HUES48 (cell line): ENCODE measurements at regions not wholly inside any gene's neighbourhood (a gene's known extent, or its start where the extent isn't known, plus 50 kb on each side); places are given as distances from the start of the nearest gene placed in this dataset.

Experiments
- H3K27ac ChIP-seq: one replicate; pipeline ENCODE4 v1.7.0; 2013; ENCODE audit warnings: low read depth, low read length, inconsistent platforms
- H3K27me3 ChIP-seq: 2 replicates; pipeline ENCODE4 v1.6.1; 2013; ENCODE audit warnings: mild to moderate bottlenecking, low read length; ENCODE audit not compliant: control insufficient read depth, insufficient read depth
- H3K36me3 ChIP-seq: 2 replicates; pipeline ENCODE4 v1.6.1; 2013; ENCODE audit warnings: low read length; ENCODE audit not compliant: control insufficient read depth, insufficient read depth
- H3K4me1 ChIP-seq: 2 replicates; pipeline ENCODE4 v1.6.1; 2013; ENCODE audit warnings: mild to moderate bottlenecking, low read length; ENCODE audit not compliant: control insufficient read depth, insufficient read depth
- H3K4me3 ChIP-seq: 2 replicates; pipeline ENCODE4 v1.5.1; 2013; ENCODE audit warnings: mild to moderate bottlenecking, low read depth, low read length
- H3K9ac ChIP-seq: 2 replicates; pipeline ENCODE4 v1.6.1; 2013; ENCODE audit warnings: mild to moderate bottlenecking, low read depth, low read length, moderate library complexity
- H3K9me3 ChIP-seq: 2 replicates; pipeline ENCODE4 v1.6.1; 2013; ENCODE audit warnings: low read length; ENCODE audit not compliant: control insufficient read depth, insufficient read depth

DNA sequence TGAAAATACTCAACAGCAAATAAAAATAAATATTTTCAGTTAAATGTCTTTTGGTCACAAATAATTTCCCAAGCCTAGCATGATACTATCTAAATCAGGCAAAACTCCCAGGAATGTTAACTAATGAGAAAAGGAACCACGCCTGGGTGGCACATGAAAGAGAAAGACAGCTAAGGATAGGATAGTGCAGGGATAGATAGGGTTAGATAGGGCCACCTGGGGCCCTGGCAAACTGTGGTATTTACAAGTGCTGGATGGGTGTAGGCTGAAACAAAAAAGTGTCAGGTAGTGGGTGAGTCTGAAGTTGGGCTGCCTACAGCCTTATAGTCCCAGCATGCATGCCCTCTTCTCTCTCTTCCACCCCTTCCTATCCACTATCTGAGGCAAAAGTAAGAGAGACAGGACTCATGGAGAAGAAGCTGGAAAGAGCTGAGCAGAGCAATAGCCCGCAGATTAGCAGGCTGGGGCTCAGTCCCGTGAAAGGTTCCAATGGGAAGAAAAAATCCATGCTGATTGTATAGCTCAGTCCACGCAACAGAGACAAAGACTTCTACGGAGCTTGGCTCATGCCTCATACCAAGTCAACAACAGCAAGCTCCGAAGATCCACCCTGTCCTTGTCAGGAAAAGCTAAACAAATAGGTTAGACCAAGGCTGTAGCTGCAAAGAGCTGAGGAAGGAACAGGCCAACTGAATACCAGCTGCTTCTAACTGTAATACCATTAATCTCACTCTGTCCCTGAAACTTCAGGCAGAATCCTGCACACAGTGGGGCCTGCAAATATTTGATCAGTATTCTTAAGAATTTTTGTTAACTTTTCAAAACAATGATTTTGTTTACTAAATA is 342.1 kb upstream of the ATP11B start:
- no peak overlapping the region for H3K4me3 ChIP-seq
- no peak overlapping the region for H3K9ac ChIP-seq
- no peaks in the 10 kb centered on the region for H3K36me3 ChIP-seq
- H3K27me3 ChIP-seq: no peaks in the 10 kb centered on the region
- peaks cover 15% of the 10 kb centered on the region for H3K4me1 ChIP-seq
- no peaks in the 10 kb centered on the region for H3K9me3 ChIP-seq
- peak overlapping the region; percentile 67 for H3K27ac ChIP-seq

DNA sequence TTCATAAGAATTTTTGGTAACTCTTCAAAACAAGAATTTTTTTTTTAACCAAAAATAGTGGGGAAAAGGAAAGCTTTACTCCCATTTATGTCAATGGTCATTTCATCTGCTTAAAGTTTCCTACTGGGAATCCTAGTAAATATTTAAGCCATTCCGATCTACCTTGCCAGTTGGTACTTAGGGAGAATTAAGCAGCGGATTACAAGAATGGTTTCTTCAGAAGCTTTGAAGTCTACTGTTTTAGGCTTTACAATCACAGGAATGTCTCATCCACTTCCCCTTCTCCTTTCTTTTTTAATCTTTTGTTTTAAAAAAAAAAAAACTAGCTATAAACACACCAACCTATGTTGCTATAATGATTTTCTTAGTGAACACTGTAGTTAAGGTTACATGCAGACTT is 341.4 kb upstream of the ATP11B start:
- peak overlapping the region; percentile 67 for H3K27ac ChIP-seq
- no peak overlapping the region for H3K9ac ChIP-seq
- no peaks in the 10 kb centered on the region for H3K36me3 ChIP-seq
- no peaks in the 10 kb centered on the region for H3K9me3 ChIP-seq
- H3K4me1 ChIP-seq: peaks cover 15% of the 10 kb centered on the region
- no peaks in the 10 kb centered on the region for H3K27me3 ChIP-seq
- H3K4me3 ChIP-seq: no peak overlapping the region

DNA sequence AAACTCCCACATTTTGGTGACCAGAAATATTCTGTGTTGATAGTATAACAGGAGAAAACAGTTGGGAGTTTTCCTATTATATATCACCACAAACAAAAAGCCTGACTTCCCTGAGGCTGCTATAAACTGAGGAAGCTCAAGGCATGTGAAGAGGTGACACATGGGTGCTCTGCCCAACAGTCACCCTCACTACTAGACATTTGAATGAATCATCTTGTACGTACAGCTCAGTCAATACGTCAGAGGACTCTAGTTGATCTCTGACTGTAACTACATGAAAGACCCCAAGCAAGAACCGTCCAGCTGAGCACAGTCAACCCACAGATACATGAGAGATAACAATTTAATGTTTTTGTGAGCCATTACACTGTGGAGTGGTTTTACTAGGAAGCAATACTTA is 338.3 kb upstream of the ATP11B start:
- H3K27ac ChIP-seq: no peak overlapping the region
- H3K36me3 ChIP-seq: no peaks in the 10 kb centered on the region
- no peak overlapping the region for H3K9ac ChIP-seq
- H3K4me1 ChIP-seq: peaks cover 15% of the 10 kb centered on the region
- no peak overlapping the region for H3K4me3 ChIP-seq
- no peaks in the 10 kb centered on the region for H3K9me3 ChIP-seq
- H3K27me3 ChIP-seq: no peaks in the 10 kb centered on the region

DNA sequence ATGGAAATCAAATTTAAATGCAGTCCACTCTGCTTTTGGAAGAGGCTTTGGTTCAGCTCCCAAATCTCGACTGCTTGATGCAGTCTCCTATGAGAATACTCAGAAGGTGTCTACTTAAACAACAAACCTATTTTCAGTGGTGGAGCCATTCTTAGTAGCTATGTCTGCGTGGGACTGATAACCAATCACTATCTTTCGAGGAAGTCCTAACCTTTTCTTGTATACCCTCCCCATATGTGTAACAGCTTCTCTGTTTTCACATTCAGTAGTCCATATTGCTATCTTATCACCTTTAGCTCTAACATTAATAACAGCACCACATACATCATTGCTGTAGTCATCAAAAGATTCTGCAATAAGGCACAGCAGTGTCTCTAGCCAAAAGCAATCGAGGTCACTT is 333.0 kb upstream of the ATP11B start:
- H3K4me3 ChIP-seq: no peak overlapping the region
- H3K9ac ChIP-seq: no peak overlapping the region
- no peaks in the 10 kb centered on the region for H3K9me3 ChIP-seq
- no peaks in the 10 kb centered on the region for H3K27me3 ChIP-seq
- no peaks in the 10 kb centered on the region for H3K36me3 ChIP-seq
- H3K27ac ChIP-seq: no peak overlapping the region
- no peaks in the 10 kb centered on the region for H3K4me1 ChIP-seq

DNA sequence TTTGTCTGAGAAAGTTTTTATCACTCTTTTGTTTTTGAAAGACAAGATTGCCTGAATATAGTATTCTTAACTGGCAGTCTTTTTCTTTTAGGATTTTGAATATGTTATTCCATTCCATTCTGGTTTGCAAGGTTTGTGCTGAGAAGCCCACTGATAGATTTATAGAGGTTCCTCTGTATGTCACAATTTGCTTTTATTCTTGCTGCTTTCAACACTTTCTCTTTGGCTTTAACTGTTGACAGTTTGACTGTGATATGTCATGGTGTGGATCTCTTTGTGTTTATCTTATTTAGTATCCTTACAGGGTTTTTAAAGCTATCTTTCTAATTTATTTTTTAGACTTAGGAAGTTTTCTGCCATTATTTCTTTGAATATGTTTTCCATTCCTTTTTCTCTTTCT is 331.2 kb upstream of the ATP11B start:
- Histone ChIP-seq H3K4me1 (no peaks in the 10 kb centered on the region), H3K27me3 (no peaks in the 10 kb centered on the region), H3K9me3 (no peaks in the 10 kb centered on the region), H3K36me3 (no peaks in the 10 kb centered on the region), H3K4me3 (no peak overlapping the region), H3K9ac (no peak overlapping the region), H3K27ac (no peak overlapping the region)

DNA sequence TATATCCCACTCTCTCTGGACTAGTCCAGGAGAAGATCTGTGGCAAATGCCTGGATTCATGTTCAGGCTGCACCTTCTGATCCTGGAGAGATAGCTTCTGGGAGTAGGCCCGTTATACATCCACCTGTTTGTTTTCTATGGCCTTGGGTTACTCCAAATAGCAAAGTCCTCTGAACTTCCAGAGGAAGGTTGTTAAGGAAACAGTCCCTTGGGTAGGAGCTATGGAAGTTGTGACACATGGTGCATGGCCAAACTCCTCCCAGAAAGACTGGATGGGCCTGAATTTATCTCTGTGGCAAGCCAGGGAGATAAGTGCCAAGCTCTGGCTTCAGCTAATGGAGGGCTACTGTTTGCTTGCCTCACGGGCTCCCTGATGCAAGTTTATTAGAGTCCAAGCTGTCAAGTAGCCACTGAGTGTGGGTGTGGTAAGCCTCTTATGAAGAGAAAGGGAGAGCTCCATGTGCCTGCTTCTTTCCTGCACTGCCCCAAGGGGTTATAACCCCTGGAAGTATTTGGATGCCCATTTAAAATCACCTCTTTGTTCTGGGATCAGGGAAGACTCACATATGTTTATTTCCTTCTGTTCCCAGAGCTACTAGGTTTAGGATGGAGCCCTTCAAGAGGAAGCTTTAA is 328.7 kb upstream of the ATP11B start:
- Histone ChIP-seq H3K27me3 (no peaks in the 10 kb centered on the region), H3K4me3 (no peak overlapping the region), H3K27ac (no peak overlapping the region), H3K9me3 (no peaks in the 10 kb centered on the region), H3K4me1 (no peaks in the 10 kb centered on the region), H3K36me3 (no peaks in the 10 kb centered on the region), H3K9ac (no peak overlapping the region)

DNA sequence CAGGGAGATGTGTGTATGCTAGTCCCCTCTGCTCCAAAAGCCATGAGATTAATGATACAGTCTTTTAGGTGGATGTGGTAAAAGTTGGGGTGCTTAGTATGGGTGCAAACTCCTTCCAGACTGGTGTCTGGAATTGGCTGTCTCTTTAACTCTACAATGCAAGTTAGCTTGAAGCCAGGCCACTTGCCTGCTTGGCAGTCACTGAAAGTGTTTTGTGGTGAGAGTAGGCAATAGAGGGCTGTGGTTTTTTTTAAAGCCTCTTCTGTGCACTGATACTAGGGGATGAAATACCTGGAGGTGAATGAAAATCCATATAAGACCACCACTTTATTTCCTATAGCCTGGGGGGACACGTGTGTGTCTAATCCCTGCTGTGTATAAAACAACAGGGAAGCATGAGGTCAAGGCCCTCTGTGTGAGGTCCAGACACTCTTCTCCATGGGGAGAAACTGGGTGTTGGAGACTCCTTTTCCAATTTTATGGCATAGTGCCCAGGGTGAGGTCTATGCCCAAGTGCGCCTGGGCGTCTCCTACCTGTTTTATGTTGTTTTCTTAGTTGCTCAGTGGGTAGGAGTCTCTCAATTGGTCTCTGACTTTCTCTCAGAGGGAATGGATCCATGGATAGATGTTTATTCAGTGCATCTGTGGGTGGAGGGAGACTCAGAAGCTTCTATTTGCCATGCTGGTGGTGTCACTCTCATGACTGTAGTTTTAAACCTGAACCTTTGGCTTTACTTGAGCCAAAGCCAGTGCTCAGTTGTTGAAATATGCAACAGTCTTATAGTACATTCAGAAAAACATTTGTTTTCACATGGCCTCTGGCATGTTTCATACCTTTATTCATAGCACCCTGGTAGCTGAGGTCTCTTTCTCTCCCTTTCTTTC is 327.8 kb upstream of the ATP11B start:
- Histone ChIP-seq H3K36me3 (no peaks in the 10 kb centered on the region), H3K4me1 (no peaks in the 10 kb centered on the region), H3K4me3 (no peak overlapping the region), H3K9me3 (no peaks in the 10 kb centered on the region), H3K27ac (no peak overlapping the region), H3K9ac (no peak overlapping the region), H3K27me3 (no peaks in the 10 kb centered on the region)

DNA sequence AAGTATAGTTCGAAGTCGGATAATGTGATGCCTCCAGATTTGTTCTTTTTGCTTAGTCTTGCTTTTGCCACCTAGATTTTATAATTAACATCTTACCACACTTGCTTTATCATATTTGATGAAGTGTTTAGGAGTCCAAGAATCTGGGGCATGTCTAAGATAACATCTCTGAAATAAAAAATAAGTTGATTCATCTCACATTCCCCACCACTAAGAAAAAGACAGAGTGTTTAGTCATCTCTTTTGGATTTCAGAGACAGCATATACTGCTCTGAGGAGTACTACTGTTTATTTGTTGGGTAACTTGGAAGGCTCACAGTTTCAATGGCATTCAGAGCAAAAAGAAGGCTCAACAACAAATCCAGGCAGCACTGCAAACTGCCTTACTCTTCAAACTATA is 324.2 kb upstream of the ATP11B start:
- no peaks in the 10 kb centered on the region for H3K4me1 ChIP-seq
- no peak overlapping the region for H3K4me3 ChIP-seq
- no peak overlapping the region for H3K9ac ChIP-seq
- H3K36me3 ChIP-seq: no peaks in the 10 kb centered on the region
- no peaks in the 10 kb centered on the region for H3K27me3 ChIP-seq
- H3K9me3 ChIP-seq: no peaks in the 10 kb centered on the region
- no peak overlapping the region for H3K27ac ChIP-seq

DNA sequence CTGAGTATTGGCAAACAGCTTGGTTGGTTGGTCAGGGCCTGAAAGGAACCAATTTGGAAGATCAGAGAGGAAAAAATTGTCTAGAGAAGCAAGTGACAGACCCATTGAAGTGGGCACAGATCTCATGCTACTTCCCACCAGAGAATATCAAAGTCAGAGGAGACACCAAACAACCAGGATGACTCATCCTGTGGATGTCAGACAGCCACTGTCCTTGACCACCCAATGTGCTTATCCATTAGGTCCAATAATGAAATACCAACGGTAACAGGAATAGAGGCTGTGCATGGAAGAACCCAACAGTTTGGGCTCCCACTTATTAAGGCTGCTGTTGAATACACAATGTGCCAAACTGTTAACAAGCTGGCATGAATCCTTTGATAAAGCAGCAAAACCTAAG is 323.1 kb upstream of the ATP11B start:
- no peaks in the 10 kb centered on the region for H3K36me3 ChIP-seq
- H3K4me1 ChIP-seq: no peaks in the 10 kb centered on the region
- H3K9me3 ChIP-seq: no peaks in the 10 kb centered on the region
- no peak overlapping the region for H3K9ac ChIP-seq
- no peaks in the 10 kb centered on the region for H3K27me3 ChIP-seq
- no peak overlapping the region for H3K4me3 ChIP-seq
- no peak overlapping the region for H3K27ac ChIP-seq

DNA sequence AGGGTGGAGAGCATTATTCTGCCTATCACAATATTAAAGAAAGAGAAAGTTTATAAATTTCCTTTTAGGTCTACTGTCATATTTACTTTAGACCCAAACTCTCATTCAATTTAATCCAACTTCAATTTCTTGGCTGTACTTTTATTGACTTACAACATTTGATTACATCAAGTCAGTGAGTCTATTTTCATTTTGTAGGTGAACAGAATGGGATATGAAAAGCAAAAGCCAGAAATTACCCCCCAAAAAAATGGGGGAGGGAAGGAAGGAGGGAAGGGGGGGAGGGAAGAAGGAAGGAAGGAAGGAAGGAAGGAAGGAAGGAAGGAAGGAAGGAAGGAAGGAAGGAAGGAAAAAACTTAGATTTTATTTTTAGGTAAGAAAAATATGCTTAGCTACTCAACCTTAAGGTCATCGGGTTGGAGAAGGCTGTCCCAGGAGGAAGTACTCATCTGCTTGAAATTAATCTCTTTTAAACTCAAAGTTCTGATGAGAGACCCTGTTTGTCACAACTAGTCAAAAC is 320.1 kb upstream of the ATP11B start:
- Histone ChIP-seq H3K9me3 (no peaks in the 10 kb centered on the region), H3K27me3 (no peaks in the 10 kb centered on the region), H3K36me3 (no peaks in the 10 kb centered on the region), H3K27ac (no peak overlapping the region), H3K4me3 (no peak overlapping the region), H3K4me1 (no peaks in the 10 kb centered on the region), H3K9ac (no peak overlapping the region)
